ENCODE measurements at regions not wholly inside any gene's neighbourhood (a gene's known extent, or its start where the extent isn't known, plus 50 kb on each side); places are given as distances from the start of the nearest gene placed in this dataset.

DNA sequence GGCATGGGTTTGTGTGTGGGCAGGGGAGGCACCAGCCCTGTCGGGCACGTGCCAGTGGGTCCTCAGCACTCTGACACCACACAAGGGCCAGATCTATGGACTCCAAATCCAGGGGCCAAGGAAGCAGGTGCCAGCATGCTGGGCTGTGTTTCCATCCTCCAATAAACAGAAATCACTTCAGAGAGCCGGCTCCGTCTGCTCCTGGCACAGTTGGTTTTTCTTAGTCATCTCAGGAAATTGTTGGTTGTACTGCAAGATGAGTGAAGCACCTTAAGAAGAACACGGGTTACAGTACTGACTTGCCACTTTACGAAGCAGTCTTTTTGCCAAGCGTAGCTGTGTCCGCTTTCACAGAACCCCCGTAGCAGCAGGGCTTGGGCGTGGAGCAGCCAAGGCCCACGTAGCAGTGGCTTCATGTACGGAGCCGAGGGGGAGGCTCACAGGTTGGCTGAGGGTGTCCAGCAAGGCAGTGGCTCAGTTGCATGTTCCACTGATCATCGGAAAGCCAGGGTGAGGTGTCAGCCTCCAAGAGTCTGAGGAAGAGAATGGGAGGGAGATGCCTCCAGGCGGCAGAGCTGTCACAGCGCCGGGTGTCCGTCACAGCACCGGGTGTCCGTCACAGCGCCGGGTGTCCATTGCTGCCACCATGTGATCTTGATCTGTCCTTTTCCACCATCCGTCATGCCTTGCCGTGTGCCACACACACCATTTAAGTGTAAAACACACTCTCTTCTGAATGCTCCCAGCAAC, 314.9 kb downstream of the CTTN start:
- Histone ChIP-seq H3K36me3 (ENCODE audit: control insufficient read depth in 3 of 3, insufficient read depth in 3 of 3, low read length in 3 of 3) (no peaks in the 10 kb centered on the region), H3K4me1 (ENCODE audit: control insufficient read depth in 3 of 3, insufficient read depth in 3 of 3, low read length in 3 of 3) (peaks cover 0 to 6% (median 3%) of the 10 kb centered on the region in 3 donors), H3K27me3 (ENCODE audit: control insufficient read depth in 3 of 3, insufficient read depth in 3 of 3, low read length in 3 of 3) (peaks cover 60 to 80% (median 74%) of the 10 kb centered on the region in 3 donors), H3K9ac (ENCODE audit: low read depth in 1 of 3, low read length in 3 of 3) (no peak overlapping the region), H3K27ac (ENCODE audit: low read depth, low read length) (no peak overlapping the region), H3K9me3 (ENCODE audit: control insufficient read depth in 3 of 3, low read length in 3 of 3) (no peaks in the 10 kb centered on the region), H3K4me3 (ENCODE audit: low read length in 3 of 3) (no peak overlapping the region)

DNA sequence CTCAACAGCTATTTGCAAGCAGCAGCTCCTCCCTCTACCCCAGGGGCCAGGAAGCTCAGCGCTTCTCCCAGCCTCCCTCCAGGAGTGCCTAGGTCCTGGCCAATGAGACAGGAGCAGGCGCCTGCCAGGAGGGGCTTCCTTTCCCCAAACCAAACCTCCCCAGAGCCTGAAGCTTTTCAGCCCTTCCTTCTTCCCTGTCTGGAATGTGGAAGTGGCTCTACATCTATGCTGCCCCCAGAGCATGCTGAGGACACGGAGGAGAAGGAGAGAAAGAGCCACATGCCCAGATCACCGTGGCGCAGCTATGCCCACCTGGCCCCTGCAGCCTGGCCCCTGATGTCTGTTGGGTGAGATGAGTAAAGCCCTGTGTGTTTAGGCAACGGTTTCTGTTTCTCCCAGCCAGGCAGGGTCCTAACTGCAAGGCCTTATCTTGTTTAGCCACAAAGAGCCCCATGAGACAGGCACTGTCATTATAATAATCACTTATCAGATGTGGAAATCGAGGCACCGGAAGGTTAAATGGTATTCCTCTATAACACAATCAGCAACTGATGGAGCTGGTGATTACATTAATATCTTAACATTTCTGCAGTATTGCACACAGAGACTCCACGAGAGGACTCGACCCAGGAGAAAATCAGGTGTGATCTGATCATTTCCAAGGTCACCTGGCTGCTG, 315.8 kb downstream of the CTTN start:
- Histone ChIP-seq H3K4me1 (ENCODE audit: control insufficient read depth in 3 of 3, insufficient read depth in 3 of 3, low read length in 3 of 3) (peaks cover 0 to 6% (median 3%) of the 10 kb centered on the region in 3 donors), H3K4me3 (ENCODE audit: low read length in 3 of 3) (no peak overlapping the region), H3K9ac (ENCODE audit: low read depth in 1 of 3, low read length in 3 of 3) (no peak overlapping the region), H3K9me3 (ENCODE audit: control insufficient read depth in 3 of 3, low read length in 3 of 3) (no peaks in the 10 kb centered on the region), H3K36me3 (ENCODE audit: control insufficient read depth in 3 of 3, insufficient read depth in 3 of 3, low read length in 3 of 3) (no peaks in the 10 kb centered on the region), H3K27me3 (ENCODE audit: control insufficient read depth in 3 of 3, insufficient read depth in 3 of 3, low read length in 3 of 3) (peaks cover 68 to 86% (median 80%) of the 10 kb centered on the region in 3 donors), H3K27ac (ENCODE audit: low read depth, low read length) (no peak overlapping the region)

DNA sequence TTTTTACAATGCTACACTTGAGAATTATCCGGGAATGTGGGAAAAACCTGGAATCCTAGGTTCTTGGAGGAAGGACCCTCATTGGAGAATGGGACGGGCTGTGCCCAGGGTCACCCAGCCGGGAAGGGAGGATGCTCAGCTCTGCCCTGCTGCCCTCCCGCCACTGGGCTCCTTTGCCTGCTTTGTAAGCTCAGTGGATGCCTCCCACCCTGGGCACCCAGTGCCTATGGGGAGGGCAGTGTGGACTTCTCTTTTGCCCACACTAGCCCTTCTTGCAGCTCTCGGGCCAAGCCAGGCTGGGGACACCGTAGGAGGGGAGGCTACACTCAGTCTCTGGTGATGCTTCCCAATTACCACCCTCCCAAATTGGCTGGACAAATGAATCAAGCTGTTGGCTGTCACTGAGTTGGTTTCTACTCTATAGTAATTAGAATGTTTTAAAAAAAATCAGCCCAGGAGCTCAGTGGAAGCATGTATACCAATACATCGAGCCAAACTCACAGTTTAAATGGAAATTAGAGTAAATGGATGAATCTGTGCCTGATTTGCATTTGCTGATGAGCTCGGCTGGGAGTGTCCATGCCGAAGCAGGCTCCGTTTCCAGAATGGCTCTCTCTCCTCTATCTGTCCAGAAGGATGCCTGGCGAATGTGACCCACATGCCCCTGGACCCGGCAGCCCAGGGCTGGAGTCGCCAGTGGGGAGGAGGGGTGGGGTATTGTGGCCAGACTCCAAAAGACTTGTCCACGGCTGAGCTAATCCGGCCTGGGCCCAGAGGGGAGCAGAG, 317.0 kb downstream of the CTTN start:
- Histone ChIP-seq H3K27ac (ENCODE audit: low read depth, low read length) (no peak overlapping the region), H3K4me3 (ENCODE audit: low read length in 3 of 3) (no peak overlapping the region), H3K27me3 (ENCODE audit: control insufficient read depth in 3 of 3, insufficient read depth in 3 of 3, low read length in 3 of 3) (peaks cover 66 to 84% (median 78%) of the 10 kb centered on the region in 3 donors), H3K4me1 (ENCODE audit: control insufficient read depth in 3 of 3, insufficient read depth in 3 of 3, low read length in 3 of 3) (peaks cover 0 to 6% (median 3%) of the 10 kb centered on the region in 3 donors), H3K36me3 (ENCODE audit: control insufficient read depth in 3 of 3, insufficient read depth in 3 of 3, low read length in 3 of 3) (no peaks in the 10 kb centered on the region), H3K9me3 (ENCODE audit: control insufficient read depth in 3 of 3, low read length in 3 of 3) (no peaks in the 10 kb centered on the region), H3K9ac (ENCODE audit: low read depth in 1 of 3, low read length in 3 of 3) (no peak overlapping the region)

DNA sequence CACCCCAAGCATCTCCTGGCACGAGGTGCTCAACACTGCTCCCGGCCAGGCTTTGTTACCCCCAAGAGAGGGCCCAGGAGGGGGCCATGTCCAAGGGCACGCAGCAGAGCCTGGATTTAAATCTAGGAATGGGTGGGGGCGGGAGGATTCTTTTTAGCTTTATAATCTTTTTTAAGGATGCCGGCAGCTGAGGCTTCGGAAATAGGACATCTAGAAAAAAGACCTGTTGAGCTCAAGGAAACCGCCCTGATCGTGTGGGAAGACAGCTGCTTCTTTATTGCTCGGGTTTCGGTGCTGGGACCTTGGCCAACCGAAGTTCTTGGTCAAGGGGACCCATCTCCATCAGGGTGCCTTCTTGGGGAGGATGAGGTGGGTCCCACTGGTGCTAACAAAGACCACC, 317.9 kb downstream of the CTTN start:
- peaks cover 0 to 6% (median 3%) of the 10 kb centered on the region in 3 donors for H3K4me1 ChIP-seq (ENCODE audit: control insufficient read depth in 3 of 3, insufficient read depth in 3 of 3, low read length in 3 of 3)
- H3K36me3 ChIP-seq (ENCODE audit: control insufficient read depth in 3 of 3, insufficient read depth in 3 of 3, low read length in 3 of 3) = no peaks in the 10 kb centered on the region
- H3K27me3 ChIP-seq (ENCODE audit: control insufficient read depth in 3 of 3, insufficient read depth in 3 of 3, low read length in 3 of 3) = peaks cover 65 to 76% (median 76%) of the 10 kb centered on the region in 3 donors

DNA sequence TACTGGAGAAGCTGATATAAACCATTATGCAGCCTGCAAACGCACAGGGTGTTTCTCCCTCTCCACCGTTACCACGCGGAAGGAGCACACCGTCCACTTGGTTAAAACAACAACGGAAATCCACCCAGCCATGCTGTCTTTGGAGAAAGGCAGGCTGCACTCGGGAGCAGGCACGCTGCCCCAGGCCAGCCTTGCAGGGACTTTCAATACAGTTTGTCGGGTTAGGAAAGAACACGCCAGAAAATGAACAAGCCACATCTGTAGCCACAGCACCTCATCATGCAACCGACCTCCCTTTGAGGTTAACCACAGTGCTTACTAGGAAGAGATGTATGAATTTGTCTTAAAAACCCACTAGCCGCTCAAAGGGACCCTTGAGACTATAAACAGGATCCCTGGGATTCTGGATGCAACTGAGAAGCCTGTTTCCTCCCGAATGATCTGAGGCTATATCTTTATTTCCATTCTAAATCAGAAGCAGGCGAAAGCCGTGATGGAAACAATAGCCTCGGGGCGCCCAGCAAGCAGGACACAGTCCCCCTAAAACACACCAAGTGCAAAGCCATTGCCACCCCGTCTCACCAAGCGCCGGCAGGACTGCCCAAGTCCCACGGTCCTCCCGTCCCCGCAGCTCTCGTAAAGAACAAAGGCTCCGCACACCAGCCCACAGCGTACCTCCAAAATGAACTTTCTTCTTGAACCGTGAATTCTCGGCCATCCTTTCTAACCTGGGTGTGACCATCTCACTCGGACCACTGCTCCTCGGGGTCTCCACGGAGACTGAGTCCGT, 318.9 kb downstream of the CTTN start:
- Histone ChIP-seq H3K9ac (ENCODE audit: low read depth in 1 of 3, low read length in 3 of 3) (no peak overlapping the region), H3K4me3 (ENCODE audit: low read length in 3 of 3) (no peak overlapping the region), H3K27ac (ENCODE audit: low read depth, low read length) (no peak overlapping the region), H3K9me3 (ENCODE audit: control insufficient read depth in 3 of 3, low read length in 3 of 3) (no peaks in the 10 kb centered on the region), H3K4me1 (ENCODE audit: control insufficient read depth in 3 of 3, insufficient read depth in 3 of 3, low read length in 3 of 3) (peaks cover 0 to 4% (median 3%) of the 10 kb centered on the region in 3 donors), H3K27me3 (ENCODE audit: control insufficient read depth in 3 of 3, insufficient read depth in 3 of 3, low read length in 3 of 3) (peaks cover 57 to 71% (median 66%) of the 10 kb centered on the region in 3 donors), H3K36me3 (ENCODE audit: control insufficient read depth in 3 of 3, insufficient read depth in 3 of 3, low read length in 3 of 3) (no peaks in the 10 kb centered on the region)

More for the DNA sequence above, 317.9 kb downstream of the CTTN start:
- H3K9ac ChIP-seq (ENCODE audit: low read depth in 1 of 3, low read length in 3 of 3) = no peak overlapping the region
- no peak overlapping the region for H3K27ac ChIP-seq (ENCODE audit: low read depth, low read length)
- H3K4me3 ChIP-seq (ENCODE audit: low read length in 3 of 3) = no peak overlapping the region
- H3K9me3 ChIP-seq (ENCODE audit: control insufficient read depth in 3 of 3, low read length in 3 of 3) = no peaks in the 10 kb centered on the region

DNA sequence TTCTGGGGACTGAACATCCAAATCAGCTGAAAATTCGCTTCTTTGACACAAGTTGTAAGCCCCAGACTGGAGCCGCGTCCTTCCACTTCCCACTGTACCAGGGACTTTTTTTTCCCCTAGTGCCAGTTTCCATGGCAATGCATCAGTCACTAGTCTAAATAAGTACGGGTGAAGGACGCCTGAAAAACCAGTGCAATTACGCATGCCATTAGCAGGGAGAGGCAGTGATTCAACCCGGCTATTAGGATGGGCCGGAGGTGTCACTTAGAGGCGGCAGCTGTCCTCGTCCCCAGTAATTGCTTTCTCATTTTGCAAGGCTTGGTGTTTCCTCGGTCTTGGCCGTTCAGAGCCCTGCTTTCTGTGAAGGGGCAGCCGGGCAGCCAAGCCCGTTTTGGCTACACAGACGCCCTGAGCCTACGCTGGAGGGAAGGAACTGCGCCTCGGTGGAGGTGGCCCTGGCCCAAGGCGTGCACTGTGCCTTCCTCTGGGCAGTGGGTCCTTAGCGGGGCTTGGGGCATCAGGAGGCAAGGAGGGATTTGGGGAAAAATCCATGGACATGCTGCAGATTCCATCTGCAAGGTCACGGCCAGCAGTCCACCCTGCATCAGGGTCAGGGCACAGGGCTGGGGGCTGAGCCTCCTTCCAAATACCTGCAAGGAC, 319.7 kb downstream of the CTTN start:
- Histone ChIP-seq H3K36me3 (ENCODE audit: control insufficient read depth in 3 of 3, insufficient read depth in 3 of 3, low read length in 3 of 3) (no peaks in the 10 kb centered on the region), H3K27ac (ENCODE audit: low read depth, low read length) (no peak overlapping the region), H3K9me3 (ENCODE audit: control insufficient read depth in 3 of 3, low read length in 3 of 3) (no peaks in the 10 kb centered on the region), H3K27me3 (ENCODE audit: control insufficient read depth in 3 of 3, insufficient read depth in 3 of 3, low read length in 3 of 3) (peaks cover 48 to 62% (median 58%) of the 10 kb centered on the region in 3 donors), H3K9ac (ENCODE audit: low read depth in 1 of 3, low read length in 3 of 3) (no peak overlapping the region), H3K4me3 (ENCODE audit: low read length in 3 of 3) (no peak overlapping the region), H3K4me1 (ENCODE audit: control insufficient read depth in 3 of 3, insufficient read depth in 3 of 3, low read length in 3 of 3) (no peaks in the 10 kb centered on the region)

DNA sequence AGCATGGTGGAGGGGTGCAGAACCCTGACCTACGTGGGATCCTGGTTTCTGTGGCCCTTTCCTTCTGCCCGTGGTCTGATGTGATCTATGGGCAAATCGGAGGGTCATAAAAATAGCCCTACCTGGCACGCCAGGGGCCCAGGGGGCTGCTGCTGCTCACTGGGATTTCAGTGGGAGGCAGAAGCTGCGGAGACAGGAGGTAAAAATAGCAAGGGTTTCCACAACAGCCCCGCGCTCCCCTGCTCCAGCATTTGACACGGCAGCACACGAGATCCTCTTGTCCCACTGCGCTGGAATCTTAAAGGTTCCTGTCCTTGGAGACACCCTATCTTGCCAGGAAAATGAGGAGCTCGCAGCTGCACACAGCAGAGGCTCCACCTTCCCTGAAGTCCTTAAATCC, 321.2 kb downstream of the CTTN start:
- H3K9me3 ChIP-seq (ENCODE audit: control insufficient read depth in 3 of 3, low read length in 3 of 3) = no peaks in the 10 kb centered on the region
- H3K27me3 ChIP-seq (ENCODE audit: control insufficient read depth in 3 of 3, insufficient read depth in 3 of 3, low read length in 3 of 3) = peaks cover 37 to 48% (median 46%) of the 10 kb centered on the region in 3 donors
- no peaks in the 10 kb centered on the region for H3K36me3 ChIP-seq (ENCODE audit: control insufficient read depth in 3 of 3, insufficient read depth in 3 of 3, low read length in 3 of 3)
- no peak overlapping the region for H3K4me3 ChIP-seq (ENCODE audit: low read length in 3 of 3)
- no peak overlapping the region for H3K27ac ChIP-seq (ENCODE audit: low read depth, low read length)
- no peak overlapping the region for H3K9ac ChIP-seq (ENCODE audit: low read depth in 1 of 3, low read length in 3 of 3)
- no peaks in the 10 kb centered on the region for H3K4me1 ChIP-seq (ENCODE audit: control insufficient read depth in 3 of 3, insufficient read depth in 3 of 3, low read length in 3 of 3)

DNA sequence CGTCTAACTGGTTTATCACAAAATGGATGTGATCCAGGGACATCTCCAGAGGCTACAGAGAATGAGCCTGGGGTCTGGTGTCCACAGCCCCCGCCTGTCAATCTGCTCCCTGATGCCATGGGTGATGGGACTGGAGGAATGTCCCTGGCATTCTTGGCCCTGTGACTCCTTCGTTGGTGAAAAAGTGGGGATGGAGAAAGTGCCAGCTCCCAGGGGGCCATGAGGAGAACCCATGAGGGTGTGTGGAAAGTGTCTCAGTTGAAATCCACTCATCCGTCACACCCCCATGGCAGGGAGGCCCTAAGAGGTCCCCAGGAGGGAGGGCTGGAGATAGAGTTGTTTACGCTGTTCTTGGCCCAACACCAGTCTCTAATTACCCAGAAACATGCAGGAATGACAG, 322.0 kb downstream of the CTTN start:
- H3K27me3 ChIP-seq (ENCODE audit: control insufficient read depth in 3 of 3, insufficient read depth in 3 of 3, low read length in 3 of 3) = peaks cover 34 to 44% (median 43%) of the 10 kb centered on the region in 3 donors
- H3K4me3 ChIP-seq (ENCODE audit: low read length in 3 of 3) = no peak overlapping the region
- H3K9ac ChIP-seq (ENCODE audit: low read depth in 1 of 3, low read length in 3 of 3) = no peak overlapping the region
- no peaks in the 10 kb centered on the region for H3K36me3 ChIP-seq (ENCODE audit: control insufficient read depth in 3 of 3, insufficient read depth in 3 of 3, low read length in 3 of 3)
- H3K9me3 ChIP-seq (ENCODE audit: control insufficient read depth in 3 of 3, low read length in 3 of 3) = no peaks in the 10 kb centered on the region
- no peak overlapping the region for H3K27ac ChIP-seq (ENCODE audit: low read depth, low read length)
- peaks cover 0 to under 1% (median 0%) of the 10 kb centered on the region in 3 donors for H3K4me1 ChIP-seq (ENCODE audit: control insufficient read depth in 3 of 3, insufficient read depth in 3 of 3, low read length in 3 of 3)

DNA sequence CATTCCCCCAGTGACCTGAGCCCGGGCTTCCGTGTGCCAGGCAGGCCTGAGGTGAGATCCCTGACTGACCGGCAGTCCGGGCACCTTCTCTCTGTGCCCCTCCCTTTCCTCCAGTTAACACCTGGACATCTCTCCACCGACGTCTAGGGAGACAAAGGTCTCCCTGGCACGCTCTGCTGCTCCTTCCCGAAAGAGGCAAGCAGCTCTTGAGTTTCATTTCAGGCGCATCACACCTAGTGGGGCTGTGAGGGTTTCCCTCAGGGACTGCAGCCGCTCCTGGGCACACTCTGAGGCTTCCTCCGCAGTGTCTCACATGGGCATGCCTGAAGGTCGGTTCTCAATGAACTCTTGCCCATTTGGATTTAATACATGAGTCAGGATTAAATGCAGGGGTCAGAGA, 322.7 kb downstream of the CTTN start:
- Histone ChIP-seq H3K9ac (ENCODE audit: low read depth in 1 of 3, low read length in 3 of 3) (no peak overlapping the region), H3K27me3 (ENCODE audit: control insufficient read depth in 3 of 3, insufficient read depth in 3 of 3, low read length in 3 of 3) (peaks cover 31 to 42% (median 35%) of the 10 kb centered on the region in 3 donors), H3K9me3 (ENCODE audit: control insufficient read depth in 3 of 3, low read length in 3 of 3) (no peaks in the 10 kb centered on the region), H3K4me1 (ENCODE audit: control insufficient read depth in 3 of 3, insufficient read depth in 3 of 3, low read length in 3 of 3) (peaks cover 0 to 3% (median 0%) of the 10 kb centered on the region in 3 donors), H3K36me3 (ENCODE audit: control insufficient read depth in 3 of 3, insufficient read depth in 3 of 3, low read length in 3 of 3) (no peaks in the 10 kb centered on the region), H3K4me3 (ENCODE audit: low read length in 3 of 3) (no peak overlapping the region), H3K27ac (ENCODE audit: low read depth, low read length) (no peak overlapping the region)
